ENCODE measurements at regions not wholly inside any gene's neighbourhood (a gene's known extent, or its start where the extent isn't known, plus 50 kb on each side); places are given as distances from the start of the nearest gene placed in this dataset.
A peak's percentile ranks its signal among the peaks of the same experiment; 100 is the strongest.

DNA sequence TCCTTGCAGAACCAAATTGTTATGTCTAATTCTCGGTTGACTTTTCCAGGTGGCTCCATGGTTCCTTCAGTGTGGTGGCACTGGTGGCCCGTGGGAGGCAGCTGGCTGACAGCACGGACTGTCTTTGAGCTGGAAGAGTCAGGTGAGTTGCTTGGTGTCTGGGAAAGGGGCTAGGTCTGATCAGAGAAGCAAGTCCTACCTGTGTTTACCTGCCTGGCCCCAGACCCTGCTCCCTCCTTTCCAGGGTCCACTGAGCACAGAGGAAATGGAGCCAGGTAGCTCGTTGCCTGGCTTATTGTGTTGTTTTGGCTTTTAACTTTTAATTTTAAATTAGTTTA is 111.8 kb downstream of the BANF2 start:
- H4K91ac ChIP-seq (ENCODE audit: insufficient read depth, low read depth, low read length) = no peak overlapping the region; the same call in 1 of the 2 replicates
- no peak overlapping the region for H3K4me3 ChIP-seq (ENCODE audit: insufficient read depth, low read depth, low read length)
- dilution Hi-C loops (cut with HindIII; ENCODE audit: low sequenced_read_pairs, unreplicated experiment) = no loop called here

More for the DNA sequence above, 111.8 kb downstream of the BANF2 start:
- Histone ChIP-seq H3K9me3 (ENCODE audit: control insufficient read depth, insufficient read depth, low read length) (no peaks in the 10 kb centered on the region), H3K4me1 (ENCODE audit: control insufficient read depth, insufficient read depth, low read length) (peaks cover 35% of the 10 kb centered on the region), H3K23ac (ENCODE audit: low read depth, low read length) (no peak overlapping the region), H3K4me2 (ENCODE audit: low read depth, low read length) (no peak overlapping the region), H3K18ac (ENCODE audit: low read depth, low read length) (no peak overlapping the region), H4K20me1 (ENCODE audit: insufficient read depth, low read length) (no peaks in the 10 kb centered on the region), H4K8ac (ENCODE audit: low read depth in 2 of 2, low read length in 2 of 2) (no peak overlapping the region), H3K14ac (replicated peaks; ENCODE audit: low read depth, low read length) (no peak overlapping the region), H2AK5ac (ENCODE audit: low read depth, low read length) (peak overlapping the region; percentile 81; the same call in 1 of the 2 replicates), H2AK9ac (replicated peaks; ENCODE audit: low read depth, low read length, poor library complexity) (no peak overlapping the region), H2BK15ac (ENCODE audit: low read depth, low read length) (no peak overlapping the region), H3K4ac (ENCODE audit: low read depth, low read length) (no peak overlapping the region), H3K9ac (ENCODE audit: low read depth, low read length) (no peak overlapping the region), H2BK120ac (ENCODE audit: low read depth, low read length) (peak overlapping the region; percentile 10; the same call in 1 of the 2 replicates), H2BK5ac (ENCODE audit: low read depth, low read length, poor library complexity, severe bottlenecking) (no peak overlapping the region), H3K36me3 (ENCODE audit: control insufficient read depth, insufficient read depth, low read length) (no peaks in the 10 kb centered on the region), H3K56ac (ENCODE audit: extremely low read depth, insufficient read depth, low read length) (no peak overlapping the region), H3K9me1 (ENCODE audit: insufficient read depth, low read length) (peaks cover 15% of the 10 kb centered on the region), H4K5ac (ENCODE audit: low read depth, low read length) (no peak overlapping the region), H2BK20ac (ENCODE audit: low read depth, low read length) (0 out of 2 replicates have a peak overlapping the region, but pooled peaks have one; percentile 69), H3K27me3 (ENCODE audit: control insufficient read depth, insufficient read depth, low read length) (no peaks in the 10 kb centered on the region), H3K27ac (ENCODE audit: insufficient read depth, low read length) (no peak overlapping the region), H2AFZ (replicated peaks; ENCODE audit: low read length, poor library complexity) (no peak overlapping the region), H3K79me1 (ENCODE audit: low read depth in 1 of 2, low read length in 2 of 2) (no peaks in the 10 kb centered on the region)
- ATAC-seq (ENCODE audit: low read depth) = no peak
- TF ChIP-seq NFE2L2 (IDR thresholded peaks at IDR 0.05; ENCODE audit: low read depth, low read length) (no peak), MAZ (IDR thresholded peaks at IDR 0.05; ENCODE audit: borderline replicate concordance, low read depth, low read length) (no peak), SMC3 (IDR thresholded peaks at IDR 0.05; ENCODE audit: low read depth, low read length) (no peak), MAFK (IDR thresholded peaks at IDR 0.05; ENCODE audit: low read depth, low read length) (no peak), POLR2A (IDR thresholded peaks at IDR 0.05; ENCODE audit: low read depth, low read length) (no peak), RFX5 (IDR thresholded peaks at IDR 0.05; ENCODE audit: low read depth, low read length) (no peak), FOS (IDR thresholded peaks at IDR 0.05; ENCODE audit: low read depth, low read length) (no peak), CEBPB (IDR thresholded peaks at IDR 0.05; ENCODE audit: low read depth, low read length) (no peak), RCOR1 (IDR thresholded peaks at IDR 0.05; ENCODE audit: insufficient replicate concordance, low read length) (no peak), MXI1 (IDR thresholded peaks at IDR 0.05; ENCODE audit: borderline replicate concordance, low read depth, low read length) (no peak), BHLHE40 (IDR thresholded peaks at IDR 0.05; ENCODE audit: low read depth, low read length) (no peak), RAD21 (IDR thresholded peaks at IDR 0.05; ENCODE audit: low read length) (no peak), CHD1 (IDR thresholded peaks at IDR 0.05; ENCODE audit: low read depth, low read length) (no peak)
- TF ChIP-seq, protein P1, sequence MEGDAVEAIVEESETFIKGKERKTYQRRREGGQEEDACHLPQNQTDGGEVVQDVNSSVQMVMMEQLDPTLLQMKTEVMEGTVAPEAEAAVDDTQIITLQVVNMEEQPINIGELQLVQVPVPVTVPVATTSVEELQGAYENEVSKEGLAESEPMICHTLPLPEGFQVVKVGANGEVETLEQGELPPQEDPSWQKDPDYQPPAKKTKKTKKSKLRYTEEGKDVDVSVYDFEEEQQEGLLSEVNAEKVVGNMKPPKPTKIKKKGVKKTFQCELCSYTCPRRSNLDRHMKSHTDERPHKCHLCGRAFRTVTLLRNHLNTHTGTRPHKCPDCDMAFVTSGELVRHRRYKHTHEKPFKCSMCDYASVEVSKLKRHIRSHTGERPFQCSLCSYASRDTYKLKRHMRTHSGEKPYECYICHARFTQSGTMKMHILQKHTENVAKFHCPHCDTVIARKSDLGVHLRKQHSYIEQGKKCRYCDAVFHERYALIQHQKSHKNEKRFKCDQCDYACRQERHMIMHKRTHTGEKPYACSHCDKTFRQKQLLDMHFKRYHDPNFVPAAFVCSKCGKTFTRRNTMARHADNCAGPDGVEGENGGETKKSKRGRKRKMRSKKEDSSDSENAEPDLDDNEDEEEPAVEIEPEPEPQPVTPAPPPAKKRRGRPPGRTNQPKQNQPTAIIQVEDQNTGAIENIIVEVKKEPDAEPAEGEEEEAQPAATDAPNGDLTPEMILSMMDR (conservative IDR thresholded peaks at IDR 0.05; ENCODE audit: low read depth, low read length) = no peak
- no peak for DNase-seq
- 100% methylated on average over 2 of the region's 4 CpGs; no CpG with 5 or more reads in 1 of the 2 experiments for WGBS, 2 experiments (ENCODE audit: extremely low coverage in 2 of 2, insufficient read length in 1 of 2)
- in situ Hi-C loops (cut with MboI; ENCODE audit: low sequenced_read_pairs) = no loop called here
- ChIA-PET CTCF (no interaction called here), POLR2A (ENCODE audit: unreplicated experiment) (no interaction called here)
- BruUV-seq (replicated peaks) = no TSS peak
- intact Hi-C loops (cut with micrococcal nuclease) = no loop called here

All from IMR-90 (cell line).